Mesothelial cell of epicardium (in vitro differentiated cells): ENCODE measurements at regions not wholly inside any gene's neighbourhood (a gene's known extent, or its start where the extent isn't known, plus 50 kb on each side); places are given as distances from the start of the nearest gene placed in this dataset.

Source experiments
- DNase-seq, 2 experiments: peaks; one replicate each; pipeline ENCODE4 v3.0.0; 2021; ENCODE audit warnings: low spot score in 2 of 2; ENCODE audit not compliant: unreplicated experiment in 2 of 2
- H3K27ac Mint-ChIP-seq: 2 replicates; pipeline ENCODE4 v1.8.0; 2021; ENCODE audit warnings: mixed read lengths
- H3K27me3 Mint-ChIP-seq: 2 replicates; pipeline ENCODE4 v1.8.0; 2021; ENCODE audit warnings: low read depth, mixed read lengths
- H3K36me3 Mint-ChIP-seq: 2 replicates; pipeline ENCODE4 v1.8.0; 2021; ENCODE audit warnings: mixed read lengths
- H3K4me1 Mint-ChIP-seq: 2 replicates; pipeline ENCODE4 v1.8.0; 2021; ENCODE audit warnings: mixed read lengths
- H3K4me3 Mint-ChIP-seq: 2 replicates; pipeline ENCODE4 v1.8.0; 2021; ENCODE audit warnings: mild to moderate bottlenecking, moderate library complexity, mixed read lengths
- H3K9me3 Mint-ChIP-seq: 2 replicates; pipeline ENCODE4 v1.8.0; 2021; ENCODE audit warnings: mixed read lengths
- CTCF ChIP-seq: fragments of 200-600 bp; sonication (generic); IDR thresholded peaks from one replicate; pipeline ENCODE4 v1.5.0; 2021; ENCODE audit warnings: antibody characterized with exemption; ENCODE audit not compliant: unreplicated experiment

- DNase-seq, result no peak
- Mint-ChIP-seq H3K9me3 (peaks cover 9% of the 10 kb centered on the region), H3K4me3 (no peak overlapping the region), H3K4me1 (no peaks in the 10 kb centered on the region), H3K36me3 (no peaks in the 10 kb centered on the region), H3K27me3 (peaks cover 64% of the 10 kb centered on the region), H3K27ac (no peak overlapping the region)
- TF ChIP-seq CTCF, result no peak
Measured at GRCh38 chr1:5548266-5548665, 444.0 kb downstream of the NPHP4 start.

GRCh38 chr1:5543235-5543634 is 449.0 kb downstream of the NPHP4 start:
- no peak for DNase-seq
- TF ChIP-seq CTCF, result no peak
- peaks cover 64% of the 10 kb centered on the region for H3K27me3 Mint-ChIP-seq
- peaks cover 22% of the 10 kb centered on the region for H3K9me3 Mint-ChIP-seq
- no peaks in the 10 kb centered on the region for H3K4me1 Mint-ChIP-seq
- H3K36me3 Mint-ChIP-seq, result no peaks in the 10 kb centered on the region
- H3K4me3 Mint-ChIP-seq, result no peak overlapping the region
- H3K27ac Mint-ChIP-seq, result no peak overlapping the region

DNA sequence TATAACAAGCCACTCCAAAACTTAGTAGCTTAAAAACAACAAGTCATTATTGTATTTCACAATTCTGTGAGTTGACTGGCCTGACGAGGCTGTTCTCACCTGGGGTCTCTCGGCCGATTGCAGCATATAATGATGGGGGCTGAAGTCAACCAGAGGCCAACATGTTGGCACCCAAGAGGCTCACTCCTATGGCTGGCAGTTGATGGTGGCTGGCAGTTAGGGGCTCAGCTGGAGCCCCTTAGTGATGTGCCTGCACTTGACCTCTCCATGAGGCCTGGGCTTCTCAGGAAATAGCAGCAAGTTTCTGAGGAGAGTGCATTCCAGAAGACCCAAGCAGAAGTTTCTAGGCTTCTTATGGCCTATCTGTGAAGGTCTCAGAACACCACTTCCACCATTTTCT is 459.4 kb downstream of the NPHP4 start:
- Mint-ChIP-seq H3K27me3 (peaks cover 50% of the 10 kb centered on the region), H3K4me1 (no peaks in the 10 kb centered on the region), H3K27ac (no peak overlapping the region), H3K4me3 (no peak overlapping the region), H3K9me3 (peaks cover 9% of the 10 kb centered on the region), H3K36me3 (no peaks in the 10 kb centered on the region)
- no peak for TF ChIP-seq CTCF
- no peak for DNase-seq

GRCh38 chr1:5526822-5527551 is 465.2 kb downstream of the NPHP4 start:
- Mint-ChIP-seq H3K27ac (no peak overlapping the region), H3K4me1 (peaks cover 3% of the 10 kb centered on the region), H3K9me3 (peaks cover 8% of the 10 kb centered on the region), H3K36me3 (no peaks in the 10 kb centered on the region), H3K4me3 (no peak overlapping the region), H3K27me3 (peaks cover 10% of the 10 kb centered on the region)
- no peak for TF ChIP-seq CTCF
- DNase-seq, result no peak

DNA sequence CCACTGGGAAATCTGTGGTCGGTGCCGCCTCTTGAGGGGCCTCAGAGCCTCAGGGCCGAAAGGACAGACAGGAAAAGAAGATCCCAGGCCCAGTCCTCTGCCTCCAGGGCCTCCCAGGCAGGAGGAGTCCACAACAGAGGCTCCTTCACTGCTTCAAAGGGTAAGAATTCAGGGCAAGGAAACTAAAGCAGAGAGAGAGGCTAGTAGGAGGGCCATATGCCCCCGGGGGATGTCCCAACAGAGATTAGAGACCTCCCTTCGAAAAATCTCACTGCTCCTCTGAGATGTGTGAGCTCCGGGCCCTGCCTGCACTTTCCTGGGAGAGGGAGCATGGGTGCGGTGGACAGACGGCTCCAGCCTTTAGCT is 465.9 kb downstream of the NPHP4 start:
- DNase-seq, result no peak
- H3K9me3 Mint-ChIP-seq, result peaks cover 8% of the 10 kb centered on the region
- TF ChIP-seq CTCF, result no peak
- no peak overlapping the region for H3K27ac Mint-ChIP-seq
- H3K36me3 Mint-ChIP-seq, result no peaks in the 10 kb centered on the region
- peaks cover 6% of the 10 kb centered on the region for H3K27me3 Mint-ChIP-seq
- no peak overlapping the region for H3K4me3 Mint-ChIP-seq
- peaks cover 3% of the 10 kb centered on the region for H3K4me1 Mint-ChIP-seq
